ENCODE measurements at regions not wholly inside any gene's neighbourhood (a gene's known extent, or its start where the extent isn't known, plus 50 kb on each side); places are given as distances from the start of the nearest gene placed in this dataset.

DNA sequence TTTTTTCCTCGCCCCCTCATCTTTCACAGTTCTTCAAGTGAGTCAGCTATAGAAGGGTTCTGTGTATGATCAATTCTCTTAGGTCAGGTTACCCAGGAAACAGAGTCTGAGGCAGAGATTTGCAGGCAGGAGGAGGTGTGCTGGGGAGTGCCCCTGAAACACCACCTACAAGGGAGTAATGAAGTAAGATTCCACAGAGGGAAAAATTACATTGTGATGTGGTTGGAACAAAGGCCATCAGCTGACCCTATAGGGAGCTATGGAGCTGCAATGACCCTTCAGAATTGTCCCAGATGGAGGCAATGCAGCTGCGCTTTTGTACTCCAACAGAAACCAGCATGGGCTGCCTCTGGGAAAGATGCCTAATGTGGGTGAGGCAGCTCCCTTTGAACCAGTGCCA, 142.2 kb upstream of the CNTN3 start:
- Mint-ChIP-seq H3K27me3 (no peaks in the 10 kb centered on the region), H3K4me1 (ENCODE audit: unreplicated experiment) (peaks cover 5% of the 10 kb centered on the region), H3K9me3 (no peaks in the 10 kb centered on the region), H3K36me3 (no peaks in the 10 kb centered on the region), H3K27ac (peak overlapping the region; percentile 17), H3K4me3 (no peak overlapping the region)
- TF ChIP-seq, protein P1, sequence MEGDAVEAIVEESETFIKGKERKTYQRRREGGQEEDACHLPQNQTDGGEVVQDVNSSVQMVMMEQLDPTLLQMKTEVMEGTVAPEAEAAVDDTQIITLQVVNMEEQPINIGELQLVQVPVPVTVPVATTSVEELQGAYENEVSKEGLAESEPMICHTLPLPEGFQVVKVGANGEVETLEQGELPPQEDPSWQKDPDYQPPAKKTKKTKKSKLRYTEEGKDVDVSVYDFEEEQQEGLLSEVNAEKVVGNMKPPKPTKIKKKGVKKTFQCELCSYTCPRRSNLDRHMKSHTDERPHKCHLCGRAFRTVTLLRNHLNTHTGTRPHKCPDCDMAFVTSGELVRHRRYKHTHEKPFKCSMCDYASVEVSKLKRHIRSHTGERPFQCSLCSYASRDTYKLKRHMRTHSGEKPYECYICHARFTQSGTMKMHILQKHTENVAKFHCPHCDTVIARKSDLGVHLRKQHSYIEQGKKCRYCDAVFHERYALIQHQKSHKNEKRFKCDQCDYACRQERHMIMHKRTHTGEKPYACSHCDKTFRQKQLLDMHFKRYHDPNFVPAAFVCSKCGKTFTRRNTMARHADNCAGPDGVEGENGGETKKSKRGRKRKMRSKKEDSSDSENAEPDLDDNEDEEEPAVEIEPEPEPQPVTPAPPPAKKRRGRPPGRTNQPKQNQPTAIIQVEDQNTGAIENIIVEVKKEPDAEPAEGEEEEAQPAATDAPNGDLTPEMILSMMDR (conservative IDR thresholded peaks at IDR 0.05): no peak
- DNase-seq (ENCODE audit: extremely low spot score, unreplicated experiment): no peak

DNA sequence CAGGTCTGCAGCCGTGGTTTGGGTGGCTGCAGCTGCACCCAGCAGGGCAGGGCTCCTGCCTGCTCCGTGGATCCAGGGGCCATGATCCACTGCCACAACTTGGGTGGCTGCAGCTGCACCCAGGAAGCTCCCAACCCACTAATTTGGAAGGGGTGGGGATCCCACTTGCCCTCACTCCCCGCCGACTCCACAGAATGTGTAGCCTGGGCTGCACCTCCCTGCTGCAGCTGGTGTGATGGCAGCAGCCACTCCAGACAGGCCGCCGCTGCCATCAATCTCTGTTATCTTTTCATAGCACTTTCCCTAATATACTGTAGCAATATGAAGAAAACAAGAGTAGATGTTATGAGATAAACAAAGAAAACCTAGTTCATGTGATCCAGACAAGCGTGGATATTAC, 137.8 kb upstream of the CNTN3 start:
- Mint-ChIP-seq H3K36me3 (no peaks in the 10 kb centered on the region), H3K27me3 (no peaks in the 10 kb centered on the region), H3K9me3 (no peaks in the 10 kb centered on the region), H3K4me3 (no peak overlapping the region), H3K27ac (no peak overlapping the region), H3K4me1 (ENCODE audit: unreplicated experiment) (peaks cover 5% of the 10 kb centered on the region)
- no peak for DNase-seq (ENCODE audit: extremely low spot score, unreplicated experiment)
- TF ChIP-seq, protein P1 (conservative IDR thresholded peaks at IDR 0.05): no peak

DNA sequence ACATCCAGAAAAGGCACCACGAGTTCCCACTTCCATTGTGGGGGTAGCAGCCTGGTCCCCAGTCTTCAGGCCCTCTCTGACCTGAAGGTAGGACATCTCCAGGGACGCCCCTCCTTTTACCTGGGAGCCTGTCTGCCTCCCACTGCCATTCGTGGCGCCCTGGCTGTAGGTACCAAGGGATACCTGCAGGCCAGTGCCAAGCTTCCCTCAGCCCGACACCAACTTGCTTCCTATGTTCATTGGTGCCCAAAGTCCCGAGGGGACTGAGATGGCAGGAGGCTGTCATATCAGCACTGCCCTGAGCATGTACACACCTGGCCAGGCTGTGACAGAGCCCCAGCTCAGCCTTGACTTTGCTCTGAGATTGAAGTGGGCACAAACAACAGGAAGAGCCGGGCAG, 137.3 kb upstream of the CNTN3 start:
- Mint-ChIP-seq H3K36me3 (no peaks in the 10 kb centered on the region), H3K4me1 (ENCODE audit: unreplicated experiment) (peaks cover 4% of the 10 kb centered on the region)
- TF ChIP-seq, protein P1 (conservative IDR thresholded peaks at IDR 0.05): no peak

DNA sequence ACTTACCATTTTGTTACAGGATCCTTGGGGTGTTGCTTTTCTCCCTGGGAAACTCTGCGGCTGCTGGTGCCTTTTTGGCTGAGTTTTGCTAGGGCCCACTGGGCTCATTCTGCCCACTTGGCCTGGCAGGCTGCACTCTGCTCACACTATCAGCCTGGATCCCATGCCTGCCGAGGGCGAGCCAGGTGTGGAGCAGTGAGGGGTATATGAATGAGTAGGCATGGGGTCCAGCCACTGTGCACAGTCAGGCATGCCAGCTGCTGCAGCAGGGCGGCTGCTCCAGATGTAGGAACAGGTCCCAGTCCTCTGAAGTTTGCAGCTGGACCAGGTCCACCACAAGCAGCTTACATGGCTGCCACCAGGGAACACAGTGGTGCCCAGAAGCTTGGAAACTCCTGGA, 136.4 kb upstream of the CNTN3 start:
- DNase-seq (ENCODE audit: extremely low spot score, unreplicated experiment): no peak
- peak overlapping the region; percentile 14 for H3K27ac Mint-ChIP-seq
- H3K36me3 Mint-ChIP-seq: no peaks in the 10 kb centered on the region
- no peaks in the 10 kb centered on the region for H3K4me1 Mint-ChIP-seq (ENCODE audit: unreplicated experiment)
- H3K27me3 Mint-ChIP-seq: no peaks in the 10 kb centered on the region
- H3K9me3 Mint-ChIP-seq: no peaks in the 10 kb centered on the region
- TF ChIP-seq, protein P1 (conservative IDR thresholded peaks at IDR 0.05): no peak
- no peak overlapping the region for H3K4me3 Mint-ChIP-seq

More for the DNA sequence above, 137.3 kb upstream of the CNTN3 start:
- Mint-ChIP-seq H3K27me3 (no peaks in the 10 kb centered on the region), H3K27ac (no peak overlapping the region), H3K9me3 (no peaks in the 10 kb centered on the region), H3K4me3 (no peak overlapping the region)
- DNase-seq (ENCODE audit: extremely low spot score, unreplicated experiment): no peak

DNA sequence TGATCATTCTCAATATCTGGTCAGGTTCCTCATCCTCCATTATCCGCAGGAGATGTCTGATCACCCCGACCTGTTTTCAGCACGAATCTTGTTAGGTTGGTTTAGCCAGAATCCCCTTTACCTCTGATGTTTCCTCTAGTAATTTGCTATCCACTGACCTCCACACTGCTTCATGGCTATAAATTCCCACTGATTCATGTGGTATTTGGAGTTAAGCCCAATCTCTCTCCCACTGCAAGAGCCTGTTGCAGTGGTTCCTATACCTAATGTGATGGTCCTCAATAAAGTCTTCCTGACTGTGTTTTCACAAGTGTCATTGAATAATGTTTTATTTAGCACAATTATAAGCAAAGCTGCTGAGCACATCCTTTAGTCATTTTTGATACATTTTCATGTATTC, 124.8 kb upstream of the CNTN3 start:
- DNase-seq (ENCODE audit: extremely low spot score, unreplicated experiment): no peak
- Mint-ChIP-seq H3K36me3 (no peaks in the 10 kb centered on the region), H3K27me3 (no peaks in the 10 kb centered on the region), H3K4me1 (ENCODE audit: unreplicated experiment) (no peaks in the 10 kb centered on the region), H3K9me3 (no peaks in the 10 kb centered on the region), H3K4me3 (no peak overlapping the region), H3K27ac (no peak overlapping the region)
- TF ChIP-seq, protein P1 (conservative IDR thresholded peaks at IDR 0.05): no peak

DNA sequence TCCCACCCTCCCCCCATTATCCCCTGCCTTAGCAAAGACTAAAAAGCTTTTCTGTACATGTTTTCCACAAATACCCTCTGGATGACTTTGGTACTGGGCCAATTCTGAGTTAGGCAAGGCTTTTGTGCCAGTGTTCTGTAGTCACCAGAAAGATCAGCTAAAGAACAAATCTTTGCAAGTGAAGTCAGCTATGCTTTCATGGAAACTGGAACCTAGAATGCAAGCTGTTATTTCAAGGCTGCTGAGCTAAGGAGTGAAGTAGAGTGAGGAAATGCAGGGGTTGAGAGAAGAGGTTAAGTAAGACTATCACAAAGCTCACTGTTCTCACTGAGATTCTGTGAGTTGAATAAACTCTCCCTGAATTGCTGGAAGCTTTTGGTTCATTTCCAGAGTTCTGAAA, 107.8 kb upstream of the CNTN3 start:
- Mint-ChIP-seq H3K9me3 (no peaks in the 10 kb centered on the region), H3K4me3 (no peak overlapping the region), H3K4me1 (ENCODE audit: unreplicated experiment) (no peaks in the 10 kb centered on the region), H3K36me3 (no peaks in the 10 kb centered on the region), H3K27me3 (no peaks in the 10 kb centered on the region), H3K27ac (no peak overlapping the region)
- DNase-seq (ENCODE audit: extremely low spot score, unreplicated experiment): no peak
- TF ChIP-seq, protein P1 (conservative IDR thresholded peaks at IDR 0.05): no peak
